PC-9 (cell line): ENCODE measurements at regions not wholly inside any gene's neighbourhood (a gene's known extent, or its start where the extent isn't known, plus 50 kb on each side); places are given as distances from the start of the nearest gene placed in this dataset.

ENCODE experiments used
- BruUV-seq: library from RNA; stranded (reverse); fragments of 400-500 nt; replicated peaks from 2 replicates; lab custom pipeline; 2021; lab: Mats Ljungman, UMichigan
- CTCF ChIA-PET: fragments of 300-600 bp; sonication (Branson Sonifier 250); formaldehyde crosslinking; loops from one replicate; lab custom pipeline; 2022; ENCODE audit warnings: antibody characterized with exemption; lab: Charles Lee
- POLR2A ChIA-PET: fragments of 300-600 bp; sonication (Branson Sonifier 250); formaldehyde crosslinking; loops from one replicate; lab custom pipeline; 2022; ENCODE audit warnings: antibody characterized with exemption; ENCODE audit not compliant: unreplicated experiment; lab: Charles Lee
- DNase-seq, 2 experiments: peaks; one replicate each; pipeline versions ENCODE4 v3.0.0 to v3.0.0-alpha.2; 2015 to 2022; ENCODE audit warnings: mixed read lengths in 1 of 2
- H2AFZ ChIP-seq: fragments of 200-600 bp; sonication (generic); 2 replicates; pipeline ENCODE4 v1.8.1; 2017; ENCODE audit warnings: antibody characterized with exemption
- H3F3A ChIP-seq: fragments of 200-600 bp; sonication (generic); 2 replicates; pipeline ENCODE4 v1.8.1; 2017; ENCODE audit warnings: antibody characterized with exemption, mild to moderate bottlenecking, low read depth; ENCODE audit not compliant: insufficient read depth
- H3K27ac ChIP-seq: fragments of 200-600 bp; sonication (generic); 2 replicates; pipeline ENCODE4 v1.6.1; 2016; ENCODE audit warnings: mixed run types
- H3K27me3 ChIP-seq: fragments of 200-600 bp; sonication (generic); 2 replicates; pipeline ENCODE4 v1.6.1; 2016; ENCODE audit warnings: low read depth, mixed run types; ENCODE audit not compliant: insufficient read depth
- H3K36me3 ChIP-seq: fragments of 200-600 bp; sonication (generic); 2 replicates; pipeline ENCODE4 v1.6.1; 2016; ENCODE audit warnings: low read depth, mixed run types
- H3K4me1 ChIP-seq: fragments of 200-600 bp; sonication (generic); replicated peaks from 2 replicates; pipeline ENCODE4 v1.6.1; 2016; ENCODE audit warnings: mixed run types; ENCODE audit not compliant: insufficient read depth
- H3K4me2 ChIP-seq: fragments of 200-600 bp; sonication (generic); 2 replicates; pipeline ENCODE4 v1.6.1; 2017; ENCODE audit warnings: mixed run types
- H3K4me3 ChIP-seq: fragments of 200-600 bp; sonication (generic); 2 replicates; pipeline ENCODE4 v1.6.1; 2016; ENCODE audit warnings: mixed run types
- H3K79me2 ChIP-seq: fragments of 200-600 bp; sonication (generic); 2 replicates; pipeline ENCODE4 v1.6.1; 2017; ENCODE audit warnings: low read depth, mixed run types
- H3K9me2 ChIP-seq: fragments of 200-600 bp; sonication (generic); 2 replicates; pipeline ENCODE4 v1.8.1; 2017; ENCODE audit warnings: mild to moderate bottlenecking; ENCODE audit not compliant: insufficient read depth
- H3K9me3 ChIP-seq: fragments of 200-600 bp; sonication (generic); 2 replicates; pipeline ENCODE4 v1.8.1; 2016; ENCODE audit warnings: low read depth; ENCODE audit not compliant: insufficient read depth
- H4K20me1 ChIP-seq: fragments of 200-600 bp; sonication (generic); 2 replicates; pipeline ENCODE4 v1.8.1; 2017; ENCODE audit not compliant: insufficient read depth
- CTCF ChIP-seq: fragments of 200-600 bp; sonication (generic); conservative IDR thresholded peaks from 2 replicates; pipeline ENCODE4 v1.6.1; 2017; ENCODE audit warnings: mixed run types, antibody characterized with exemption, mild to moderate bottlenecking, moderate library complexity
- EZH2 ChIP-seq: fragments of 200-600 bp; sonication (generic); IDR thresholded peaks from 2 replicates; pipeline ENCODE4 v1.8.0; 2017; ENCODE audit warnings: antibody characterized with exemption, low read depth
- intact Hi-C: fragments of 100-400 bp; cut with micrococcal nuclease; formaldehyde crosslinking; loops from one replicate; pipeline ENCODE4 v1.10.0; 2022; ENCODE audit not compliant: unreplicated experiment

DNA sequence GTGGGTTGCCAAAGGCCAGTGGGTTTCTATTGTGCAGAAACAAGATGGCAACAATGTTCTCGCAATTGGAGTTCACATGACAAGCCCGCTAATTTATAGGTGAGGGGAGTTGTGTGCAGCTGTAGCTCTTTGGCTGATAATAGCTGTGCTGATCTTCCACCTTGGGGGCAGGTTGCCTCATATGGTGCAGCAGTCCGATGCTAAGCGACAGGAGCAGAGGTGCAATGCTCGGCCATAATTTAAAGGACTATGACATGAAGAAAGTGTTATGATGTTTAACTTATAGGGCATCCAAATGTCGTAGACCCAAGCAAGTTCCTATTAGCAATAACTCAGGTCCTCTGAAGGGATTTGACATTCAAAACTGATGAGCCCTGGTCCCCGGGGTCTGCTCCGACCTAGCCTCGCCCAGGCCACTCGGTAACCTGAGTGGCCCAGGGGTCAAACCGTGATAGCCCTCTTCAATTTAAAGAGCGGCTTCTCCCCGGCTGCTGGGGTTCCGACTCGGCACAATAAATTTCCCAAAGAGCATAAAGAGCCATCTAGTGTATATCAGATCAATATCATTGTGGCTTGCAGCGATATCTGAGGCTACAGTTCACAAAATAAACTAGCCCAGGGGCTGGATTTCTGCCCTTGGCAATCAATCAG is 724.0 kb downstream of the IRX1 start:
- TF ChIP-seq EZH2 (no peak), CTCF (no peak)
- ChIA-PET POLR2A (no interaction called here), CTCF (no interaction called here)
- no peak for DNase-seq
- no peak overlapping the region for H2AFZ ChIP-seq
- H3K4me1 ChIP-seq, result no peaks in the 10 kb centered on the region
- no peak overlapping the region for H3K27ac ChIP-seq
- no peaks in the 10 kb centered on the region for H3K36me3 ChIP-seq
- H3K4me2 ChIP-seq, result no peak overlapping the region
- H3K9me3 ChIP-seq, result no peaks in the 10 kb centered on the region
- no TSS peak for BruUV-seq
- H4K20me1 ChIP-seq, result no peaks in the 10 kb centered on the region
- H3F3A ChIP-seq, result no peaks in the 10 kb centered on the region
- intact Hi-C loops, result no loop called here
- H3K4me3 ChIP-seq, result no peak overlapping the region
- peaks cover 24% of the 10 kb centered on the region for H3K27me3 ChIP-seq
- no peaks in the 10 kb centered on the region for H3K79me2 ChIP-seq
- 0 out of 2 replicates have a peak, but pooled peaks cover 3% of the 10 kb centered on the region for H3K9me2 ChIP-seq

DNA sequence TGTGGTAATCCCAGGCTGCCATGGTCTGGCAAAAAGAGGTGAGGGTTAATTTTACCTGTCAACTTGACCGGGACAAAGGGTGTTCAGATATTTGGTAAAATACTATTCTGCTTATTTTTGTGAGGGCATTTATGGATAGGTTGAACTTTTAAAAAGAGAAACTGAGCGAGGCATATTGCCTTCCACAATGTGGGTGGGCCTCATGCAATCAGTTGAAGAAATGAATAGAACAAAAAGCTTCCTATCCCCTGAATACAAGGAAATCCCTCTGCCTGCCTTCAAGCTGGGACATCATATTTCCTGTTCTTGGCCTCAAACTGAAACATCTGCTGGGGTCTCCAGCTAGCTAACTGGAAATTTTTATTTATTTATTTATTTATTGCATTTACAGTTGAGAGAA is 734.7 kb downstream of the IRX1 start:
- TF ChIP-seq CTCF (no peak), EZH2 (no peak)
- CTCF ChIA-PET, result no interaction called here

GRCh38 chr5:4335078-4335477 is 739.4 kb downstream of the IRX1 start:
- Histone ChIP-seq H3K4me1 (no peaks in the 10 kb centered on the region), H3F3A (no peaks in the 10 kb centered on the region), H3K4me3 (no peak overlapping the region), H3K27me3 (0 out of 2 replicates have a peak, but pooled peaks cover 3% of the 10 kb centered on the region), H3K27ac (no peak overlapping the region), H3K9me3 (no peaks in the 10 kb centered on the region), H2AFZ (no peak overlapping the region), H3K9me2 (no peaks in the 10 kb centered on the region), H3K4me2 (no peak overlapping the region), H4K20me1 (no peaks in the 10 kb centered on the region), H3K79me2 (no peaks in the 10 kb centered on the region), H3K36me3 (no peaks in the 10 kb centered on the region)
- ChIA-PET CTCF (no interaction called here), POLR2A (no interaction called here)
- TF ChIP-seq CTCF (no peak), EZH2 (no peak)
- no TSS peak for BruUV-seq
- no peak for DNase-seq
- intact Hi-C loops, result no loop called here

More for the DNA sequence above, 734.7 kb downstream of the IRX1 start:
- no peak overlapping the region for H3K4me3 ChIP-seq
- no peaks in the 10 kb centered on the region for H3K79me2 ChIP-seq
- no peaks in the 10 kb centered on the region for H3K9me2 ChIP-seq
- no TSS peak for BruUV-seq
- DNase-seq, result no peak
- POLR2A ChIA-PET, result no interaction called here
- no peaks in the 10 kb centered on the region for H3K36me3 ChIP-seq
- no peak overlapping the region for H3K4me2 ChIP-seq
- no peaks in the 10 kb centered on the region for H4K20me1 ChIP-seq
- H3K4me1 ChIP-seq, result no peaks in the 10 kb centered on the region
- H3K27ac ChIP-seq, result no peak overlapping the region
- no peak overlapping the region for H2AFZ ChIP-seq
- intact Hi-C loops, result no loop called here
- H3F3A ChIP-seq, result no peaks in the 10 kb centered on the region
- H3K27me3 ChIP-seq, result no peaks in the 10 kb centered on the region
- H3K9me3 ChIP-seq, result no peaks in the 10 kb centered on the region
